CD4-positive, alpha-beta memory T cell (primary cell): ENCODE measurements at regions not wholly inside any gene's neighbourhood (a gene's known extent, or its start where the extent isn't known, plus 50 kb on each side); places are given as distances from the start of the nearest gene placed in this dataset.

Experiments
- CTCF ChIA-PET: fragments of 350-600 bp; sonication (Branson Sonifier 250); formaldehyde crosslinking; loops from one replicate; lab custom pipeline; 2021; ENCODE audit warnings: inconsistent platforms; ENCODE audit not compliant: partially characterized antibody; lab: Charles Lee
- POLR2A ChIA-PET: fragments of 350-600 bp; sonication (Branson Sonifier 250); formaldehyde crosslinking; loops from one replicate; lab custom pipeline; 2021; ENCODE audit not compliant: partially characterized antibody; lab: Charles Lee
- DNase-seq, 5 donors: peaks; one replicate each; pipeline versions ENCODE4 v3.0.0 to v3.0.0-alpha.2; 2020 to 2022; ENCODE audit warnings: mixed read lengths in 1 of 5
- H3K27ac ChIP-seq: one replicate; pipeline ENCODE4 v1.7.0; 2013; ENCODE audit warnings: low read depth, low read length
- H3K27me3 ChIP-seq: 2 replicates; pipeline ENCODE4 v1.7.0; 2013; ENCODE audit warnings: mild to moderate bottlenecking, low read length, moderate library complexity; ENCODE audit not compliant: insufficient read depth
- H3K36me3 ChIP-seq: 2 replicates; pipeline ENCODE4 v1.7.0; 2013; ENCODE audit warnings: mild to moderate bottlenecking, low read length, moderate library complexity; ENCODE audit not compliant: insufficient read depth
- H3K4me1 ChIP-seq: 2 replicates; pipeline ENCODE4 v1.7.0; 2013; ENCODE audit warnings: mild to moderate bottlenecking, low read length, moderate library complexity; ENCODE audit not compliant: insufficient read depth
- H3K4me3 ChIP-seq, 2 donors: one replicate each; pipeline ENCODE4 v1.7.0; 2013; ENCODE audit warnings: low read length in 2 of 2, mild to moderate bottlenecking in 1 of 2
- H3K9me3 ChIP-seq, 2 donors: one replicate each; pipeline ENCODE4 v1.7.0; 2013; ENCODE audit warnings: low read length in 2 of 2, control low read depth in 1 of 2; ENCODE audit not compliant: control insufficient read depth in 1 of 2
- H3K27ac Mint-ChIP-seq, 7 donors: one replicate each; pipeline ENCODE4 v1.8.0; 2020 to 2021; ENCODE audit warnings: mixed read lengths in 7 of 7, mild to moderate bottlenecking in 6 of 7, inconsistent platforms in 3 of 7, moderate library complexity in 3 of 7
- H3K27me3 Mint-ChIP-seq, 2 donors: one replicate each; pipeline ENCODE4 v1.8.0; 2020 to 2021; ENCODE audit warnings: mixed read lengths in 2 of 2
- H3K36me3 Mint-ChIP-seq, 2 donors: one replicate each; pipeline ENCODE4 v1.8.0; 2020 to 2021; ENCODE audit warnings: mixed read lengths in 2 of 2, inconsistent platforms in 1 of 2, mild to moderate bottlenecking in 1 of 2
- H3K4me1 Mint-ChIP-seq, 4 donors: one replicate each; pipeline ENCODE4 v1.8.0; 2020 to 2021; ENCODE audit warnings: mixed read lengths in 4 of 4, mild to moderate bottlenecking in 1 of 4
- H3K4me3 Mint-ChIP-seq, 8 donors: one replicate each; pipeline ENCODE4 v1.8.0; 2020 to 2021; ENCODE audit warnings: mixed read lengths in 8 of 8, mild to moderate bottlenecking in 7 of 8, moderate library complexity in 6 of 8, inconsistent platforms in 3 of 8
- H3K9me3 Mint-ChIP-seq, 8 donors: one replicate each; pipeline ENCODE4 v1.8.0; 2020 to 2021; ENCODE audit warnings: mixed read lengths in 8 of 8, mild to moderate bottlenecking in 5 of 8, inconsistent platforms in 3 of 8, moderate library complexity in 1 of 8
- intact Hi-C: fragments of 100-400 bp; cut with micrococcal nuclease; formaldehyde crosslinking; loops from one replicate; pipeline ENCODE4 v1.15.1; 2023

GRCh38 chr2:180319586-180320405 is 312.7 kb upstream of the CWC22 start:
- H3K4me3 ChIP-seq, result no peak overlapping the region
- no peak overlapping the region for H3K27ac Mint-ChIP-seq
- H3K4me1 Mint-ChIP-seq, result no peaks in the 10 kb centered on the region
- H3K27me3 ChIP-seq, result no peaks in the 10 kb centered on the region
- H3K9me3 Mint-ChIP-seq, result peaks cover 0 to 4% (median 0%) of the 10 kb centered on the region in 8 donors
- H3K4me1 ChIP-seq, result no peaks in the 10 kb centered on the region
- no peaks in the 10 kb centered on the region for H3K36me3 Mint-ChIP-seq
- ChIA-PET CTCF (no interaction called here), POLR2A (no interaction called here)
- H3K4me3 Mint-ChIP-seq, result no peak overlapping the region
- no peaks in the 10 kb centered on the region for H3K9me3 ChIP-seq
- no peaks in the 10 kb centered on the region for H3K27me3 Mint-ChIP-seq
- H3K36me3 ChIP-seq, result no peaks in the 10 kb centered on the region
- H3K27ac ChIP-seq, result no peak overlapping the region
- intact Hi-C loops, result no loop called here
- no peak for DNase-seq

DNA sequence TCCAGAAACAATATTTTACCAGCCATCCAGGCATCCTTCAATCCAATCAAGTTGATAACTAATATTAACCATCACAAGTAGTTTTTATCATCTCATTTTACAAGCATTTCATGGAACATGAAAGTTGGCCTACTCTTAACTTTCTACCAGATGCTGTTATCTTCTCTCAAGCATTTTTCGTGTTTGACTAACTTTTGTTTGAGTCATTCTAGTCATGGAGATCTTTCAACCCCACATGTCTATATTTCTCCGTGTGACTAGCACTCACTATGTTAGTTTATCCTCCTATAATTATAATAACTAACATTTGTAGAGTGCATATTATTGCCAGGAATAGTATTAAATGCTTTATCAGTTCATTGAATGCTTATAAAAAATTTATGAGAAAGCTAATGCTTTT is 307.0 kb upstream of the CWC22 start:
- no peaks in the 10 kb centered on the region for H3K4me1 Mint-ChIP-seq
- Histone ChIP-seq H3K27ac (no peak overlapping the region), H3K4me1 (no peaks in the 10 kb centered on the region), H3K4me3 (no peak overlapping the region), H3K27me3 (no peaks in the 10 kb centered on the region), H3K36me3 (no peaks in the 10 kb centered on the region), H3K9me3 (no peaks in the 10 kb centered on the region)
- peaks cover 0 to 5% (median 0%) of the 10 kb centered on the region in 8 donors for H3K9me3 Mint-ChIP-seq
- ChIA-PET CTCF (no interaction called here), POLR2A (no interaction called here)
- H3K36me3 Mint-ChIP-seq, result no peaks in the 10 kb centered on the region
- H3K27ac Mint-ChIP-seq, result no peak overlapping the region
- no peak overlapping the region for H3K4me3 Mint-ChIP-seq
- no peak for DNase-seq
- intact Hi-C loops, result no loop called here
- no peaks in the 10 kb centered on the region for H3K27me3 Mint-ChIP-seq

DNA sequence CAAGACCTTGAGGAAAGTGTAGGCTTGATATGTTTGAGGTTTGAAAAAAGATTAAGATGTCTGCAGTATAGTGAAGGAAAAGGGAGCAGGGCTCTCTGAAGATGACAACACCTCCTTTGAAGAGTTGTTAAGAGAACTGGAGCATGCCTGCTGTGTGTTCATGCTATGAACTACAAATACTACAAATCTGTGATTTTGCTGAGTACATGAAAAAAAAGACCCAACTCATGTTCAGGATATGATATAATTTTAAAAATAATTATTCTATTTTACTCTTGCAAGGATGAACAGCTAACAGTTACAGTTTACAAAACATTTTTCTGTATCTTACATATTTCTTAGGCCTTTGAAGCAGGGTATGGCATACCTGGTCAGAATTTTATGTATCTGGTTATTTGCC is 305.4 kb upstream of the CWC22 start:
- no peaks in the 10 kb centered on the region for H3K9me3 ChIP-seq
- H3K27ac ChIP-seq, result no peak overlapping the region
- DNase-seq, result no peak
- ChIA-PET POLR2A (no interaction called here), CTCF (no interaction called here)
- no peaks in the 10 kb centered on the region for H3K36me3 ChIP-seq
- no peak overlapping the region for H3K27ac Mint-ChIP-seq
- H3K27me3 Mint-ChIP-seq, result no peaks in the 10 kb centered on the region
- peaks cover 0 to 5% (median 0%) of the 10 kb centered on the region in 8 donors for H3K9me3 Mint-ChIP-seq
- no peak overlapping the region for H3K4me3 Mint-ChIP-seq
- H3K36me3 Mint-ChIP-seq, result no peaks in the 10 kb centered on the region
- no peaks in the 10 kb centered on the region for H3K27me3 ChIP-seq
- no peak overlapping the region for H3K4me3 ChIP-seq
- no peaks in the 10 kb centered on the region for H3K4me1 ChIP-seq
- H3K4me1 Mint-ChIP-seq, result no peaks in the 10 kb centered on the region
- intact Hi-C loops, result no loop called here

DNA sequence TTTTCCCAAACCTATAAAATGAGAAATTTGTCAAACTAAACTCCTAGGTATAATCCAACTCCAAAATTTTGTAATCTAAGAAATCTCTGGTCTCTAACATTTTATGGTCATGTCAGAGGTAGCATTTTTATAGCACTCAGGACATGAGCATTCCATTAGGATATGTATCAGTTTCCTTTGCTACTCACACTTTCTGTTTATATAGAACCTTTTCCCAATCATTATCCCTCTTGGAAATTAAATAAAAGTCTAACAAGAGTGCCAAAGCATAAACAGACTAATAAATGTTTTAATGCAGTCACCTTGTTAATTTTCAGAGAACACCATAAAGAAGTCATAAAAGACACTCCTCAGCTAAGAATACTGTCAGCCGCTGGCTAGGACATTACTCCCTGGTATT is 300.0 kb upstream of the CWC22 start:
- ChIA-PET CTCF (no interaction called here), POLR2A (no interaction called here)
- Mint-ChIP-seq H3K4me3 (no peak overlapping the region), H3K27me3 (no peaks in the 10 kb centered on the region), H3K36me3 (no peaks in the 10 kb centered on the region), H3K9me3 (peaks cover 0 to 4% (median 0%) of the 10 kb centered on the region in 8 donors), H3K27ac (no peak overlapping the region), H3K4me1 (no peaks in the 10 kb centered on the region)
- Histone ChIP-seq H3K27me3 (no peaks in the 10 kb centered on the region), H3K27ac (no peak overlapping the region), H3K4me3 (no peak overlapping the region), H3K4me1 (no peaks in the 10 kb centered on the region), H3K9me3 (no peaks in the 10 kb centered on the region), H3K36me3 (no peaks in the 10 kb centered on the region)
- intact Hi-C loops, result no loop called here
- no peak for DNase-seq

- Histone ChIP-seq H3K27me3 (no peaks in the 10 kb centered on the region), H3K27ac (no peak overlapping the region), H3K4me3 (no peak overlapping the region), H3K9me3 (no peaks in the 10 kb centered on the region), H3K36me3 (no peaks in the 10 kb centered on the region), H3K4me1 (no peaks in the 10 kb centered on the region)
- ChIA-PET POLR2A (no interaction called here), CTCF (no interaction called here)
- H3K9me3 Mint-ChIP-seq, result peaks cover 0 to 6% (median 2%) of the 10 kb centered on the region in 8 donors
- H3K36me3 Mint-ChIP-seq, result no peaks in the 10 kb centered on the region
- intact Hi-C loops, result no loop called here
- H3K27me3 Mint-ChIP-seq, result no peaks in the 10 kb centered on the region
- DNase-seq, result no peak
- no peak overlapping the region for H3K27ac Mint-ChIP-seq
- no peaks in the 10 kb centered on the region for H3K4me1 Mint-ChIP-seq
- no peak overlapping the region for H3K4me3 Mint-ChIP-seq
These were observed 299.2 kb upstream of the CWC22 start for GRCh38 chr2:180306346-180306745.

- ChIA-PET CTCF (no interaction called here), POLR2A (no interaction called here)
- no peaks in the 10 kb centered on the region for H3K27me3 ChIP-seq
- intact Hi-C loops, result no loop called here
- no peak for DNase-seq
- H3K36me3 ChIP-seq, result no peaks in the 10 kb centered on the region
- H3K4me3 Mint-ChIP-seq, result no peak overlapping the region
- H3K4me1 ChIP-seq, result no peaks in the 10 kb centered on the region
- H3K9me3 Mint-ChIP-seq, result peaks cover 0 to 4% (median 0%) of the 10 kb centered on the region in 8 donors
- H3K27ac ChIP-seq, result no peak overlapping the region
- H3K4me1 Mint-ChIP-seq, result no peaks in the 10 kb centered on the region
- H3K36me3 Mint-ChIP-seq, result no peaks in the 10 kb centered on the region
- no peak overlapping the region for H3K4me3 ChIP-seq
- no peaks in the 10 kb centered on the region for H3K27me3 Mint-ChIP-seq
- H3K9me3 ChIP-seq, result no peaks in the 10 kb centered on the region
- H3K27ac Mint-ChIP-seq, result no peak overlapping the region
These were observed 284.7 kb upstream of the CWC22 start for GRCh38 chr2:180291552-180292421.

- peaks cover 0 to 7% (median 0%) of the 10 kb centered on the region in 8 donors for H3K9me3 Mint-ChIP-seq
- Histone ChIP-seq H3K4me1 (no peaks in the 10 kb centered on the region), H3K9me3 (no peaks in the 10 kb centered on the region), H3K36me3 (no peaks in the 10 kb centered on the region), H3K4me3 (no peak overlapping the region), H3K27ac (no peak overlapping the region), H3K27me3 (no peaks in the 10 kb centered on the region)
- H3K4me3 Mint-ChIP-seq, result no peak overlapping the region
- CTCF ChIA-PET, result no interaction called here
- intact Hi-C loops, result no loop called here
- POLR2A ChIA-PET, result no interaction called here
- no peaks in the 10 kb centered on the region for H3K27me3 Mint-ChIP-seq
- no peak for DNase-seq
- no peaks in the 10 kb centered on the region for H3K36me3 Mint-ChIP-seq
- no peak overlapping the region for H3K27ac Mint-ChIP-seq
- H3K4me1 Mint-ChIP-seq, result no peaks in the 10 kb centered on the region
These were observed 284.0 kb upstream of the CWC22 start for GRCh38 chr2:180291060-180291459.
